HG03521 (cell line): ENCODE measurements at regions not wholly inside any gene's neighbourhood (a gene's known extent, or its start where the extent isn't known, plus 50 kb on each side); places are given as distances from the start of the nearest gene placed in this dataset.
"Not testable (repeated sequence)": the region's sequence is repeated elsewhere in the genome, so short reads cannot be mapped to it uniquely, and the experiment has no call there.

Source experiments
- ATAC-seq: cut with Tn5 transposase; IDR thresholded peaks from one replicate; pipeline ENCODE4 v1.9.1; 2021; ENCODE audit warnings: mild to moderate bottlenecking, moderate library complexity; ENCODE audit not compliant: unreplicated experiment

GRCh38 chr5:99765011-99765410 is 770.2 kb upstream of the FAM174A start:
- no peak for ATAC-seq

DNA sequence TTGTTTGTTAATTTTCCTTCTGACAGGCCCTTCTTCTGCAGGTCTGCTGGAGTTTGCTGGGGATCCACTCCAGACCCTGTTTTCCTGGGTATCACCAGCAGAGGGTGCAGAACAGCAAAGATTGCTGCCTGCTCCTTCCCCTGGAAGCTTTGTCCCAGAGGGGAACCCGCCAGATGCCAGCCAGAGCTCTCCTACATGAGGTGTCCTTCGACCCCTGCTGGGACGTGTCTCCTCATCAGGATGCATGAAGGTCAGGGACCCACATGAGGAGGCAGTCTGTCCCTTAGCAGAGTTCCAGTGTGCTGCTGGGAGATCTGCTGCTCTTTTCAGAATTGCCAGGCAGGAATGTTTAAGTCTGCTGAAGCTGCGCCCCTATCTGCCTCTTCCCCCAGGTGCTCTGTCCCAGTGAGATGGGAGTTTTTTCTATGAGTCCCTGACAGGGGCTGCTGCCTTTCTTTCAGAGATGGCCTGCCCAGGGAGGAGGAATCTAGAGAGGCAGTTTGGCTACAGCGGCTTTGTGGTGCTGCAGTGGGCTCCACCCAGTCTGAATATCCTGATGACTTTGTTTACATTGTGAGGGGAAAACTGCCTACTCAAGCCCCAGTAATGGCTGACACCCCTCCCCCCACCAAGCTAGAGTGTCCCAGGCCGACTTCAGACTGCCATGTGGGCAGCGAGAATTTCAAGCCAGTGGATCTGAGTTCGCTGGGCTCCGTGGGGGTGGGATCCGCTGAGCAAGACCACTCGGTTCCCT is 772.0 kb upstream of the FAM174A start:
- no peak for ATAC-seq

DNA sequence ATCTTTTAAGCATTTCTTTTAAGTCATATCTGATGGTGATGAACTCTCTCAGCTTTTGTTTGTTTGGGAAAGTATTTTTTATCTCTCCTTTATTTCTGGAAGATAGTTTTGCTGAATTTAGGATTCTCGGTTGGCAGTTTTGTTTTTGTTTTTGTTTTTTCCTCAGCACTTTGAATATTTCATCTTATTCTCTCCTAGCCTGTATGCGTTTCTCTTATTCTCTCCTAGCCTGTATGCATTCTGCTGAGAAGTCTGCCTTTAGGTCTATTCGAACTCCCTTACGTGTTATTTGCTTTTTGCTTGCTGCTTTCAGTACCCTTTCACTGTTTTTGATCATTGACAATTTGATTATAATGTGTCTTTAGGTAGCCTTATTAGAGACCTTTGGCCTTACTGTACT is 787.8 kb upstream of the FAM174A start:
- ATAC-seq: no peak

DNA sequence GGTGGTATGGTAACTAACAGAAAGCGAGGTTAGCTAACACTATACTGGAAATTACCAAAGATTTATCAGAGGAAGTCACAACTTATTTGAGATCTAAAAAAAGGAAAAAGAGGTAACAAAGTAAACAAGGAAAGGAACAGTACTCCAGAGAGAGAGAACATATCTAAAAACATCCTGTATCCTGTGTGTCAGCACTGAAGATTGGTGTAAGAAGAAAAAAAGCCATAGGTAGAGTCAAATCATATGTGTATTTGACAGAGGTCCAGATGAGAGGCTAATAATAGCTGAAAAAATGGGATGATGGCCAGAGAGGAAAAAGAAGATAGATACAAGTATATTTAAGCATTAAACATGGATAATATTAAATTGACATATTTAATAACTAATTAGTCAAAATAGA is 802.0 kb upstream of the FAM174A start:
- not testable (repeated sequence) for ATAC-seq

GRCh38 chr5:99730653-99731052 is 801.8 kb upstream of the CHD1 start:
- ATAC-seq: not testable (repeated sequence)

DNA sequence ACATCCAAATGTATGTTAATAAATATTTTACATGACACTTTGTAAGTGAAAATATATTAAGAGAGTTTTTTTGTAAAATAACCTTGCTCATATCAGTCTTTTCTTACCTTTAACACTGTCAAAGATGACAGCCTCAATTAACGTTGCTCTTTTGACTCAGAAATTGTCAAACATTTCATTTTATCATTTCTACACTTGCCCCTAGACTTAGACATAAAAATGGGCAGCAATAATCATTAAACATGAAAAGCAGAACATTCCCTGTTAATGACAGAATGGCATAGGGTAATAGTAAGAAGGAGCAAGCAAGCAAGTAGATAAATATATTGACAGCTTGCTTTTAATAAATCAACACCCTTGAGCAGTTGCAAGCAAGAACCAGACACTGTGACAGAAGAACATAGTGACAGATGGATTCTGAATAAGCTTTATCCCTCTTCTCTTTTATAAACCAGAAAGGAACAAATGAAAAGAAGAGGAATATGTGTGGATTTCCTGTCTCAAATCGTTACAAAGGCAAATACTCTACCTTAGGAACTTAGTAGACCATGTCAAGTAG is 796.0 kb upstream of the CHD1 start:
- no peak for ATAC-seq

DNA sequence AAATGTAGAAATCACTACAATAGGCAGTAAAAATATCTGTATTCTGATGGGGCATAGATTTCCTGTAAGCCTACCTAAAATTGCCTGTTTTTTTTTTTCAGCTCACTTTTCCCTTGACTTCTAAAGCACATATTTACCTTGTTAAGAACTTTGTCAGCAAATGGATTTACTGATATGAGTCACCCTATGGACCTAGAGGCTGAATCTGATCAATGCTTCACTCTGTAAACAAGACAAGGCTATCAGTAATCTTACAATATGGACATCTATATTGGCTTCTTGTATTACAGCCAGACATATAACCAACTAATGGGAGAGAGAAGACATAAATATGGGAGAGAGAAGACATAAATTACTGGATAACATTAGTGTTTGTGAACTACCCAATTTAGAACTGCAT is 792.7 kb upstream of the CHD1 start:
- no peak for ATAC-seq

DNA sequence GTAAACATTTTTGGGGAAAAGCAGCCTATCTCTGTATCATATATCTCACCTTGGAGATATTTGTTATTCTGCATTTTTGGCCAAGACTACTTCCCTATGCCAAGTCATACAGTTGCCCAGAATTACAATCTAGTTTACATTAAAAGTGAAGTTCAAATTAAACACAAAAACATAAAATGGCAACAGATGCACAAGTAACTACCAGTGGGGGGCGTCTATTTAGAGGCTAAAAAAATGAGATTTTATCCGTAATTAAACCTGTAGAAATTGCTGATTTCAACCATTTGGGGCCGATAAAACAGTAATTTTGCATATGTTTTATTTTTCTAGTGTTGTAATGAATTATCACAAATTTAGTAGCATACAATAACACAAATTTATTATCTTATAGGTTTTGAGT is 787.1 kb upstream of the CHD1 start:
- no peak for ATAC-seq

GRCh38 chr5:99706160-99706559 is 777.4 kb upstream of the CHD1 start:
- no peak for ATAC-seq

DNA sequence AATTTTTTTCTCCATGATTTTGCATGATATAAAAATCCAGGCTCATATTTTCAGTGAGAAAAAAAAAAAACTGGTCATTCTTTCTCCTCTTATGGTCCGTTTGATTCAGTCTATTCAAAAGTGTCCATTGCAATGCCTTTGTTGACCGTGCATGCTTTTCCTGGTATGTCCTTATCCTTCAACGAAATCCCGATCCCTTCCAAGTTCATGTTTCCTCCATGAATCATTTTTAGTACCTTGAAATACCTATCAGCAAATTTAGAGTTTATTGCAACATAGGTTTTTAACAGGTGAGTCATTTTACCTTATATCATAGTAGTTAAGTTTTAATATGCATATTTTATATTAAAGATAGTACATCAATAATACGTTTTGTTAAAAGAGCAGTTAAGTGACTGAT is 773.8 kb upstream of the CHD1 start:
- no peak for ATAC-seq

GRCh38 chr5:99694884-99695283 is 766.1 kb upstream of the CHD1 start:
- no peak for ATAC-seq

- no peak for ATAC-seq
Measured at GRCh38 chr5:99686538-99686937, 757.7 kb upstream of the CHD1 start.

DNA sequence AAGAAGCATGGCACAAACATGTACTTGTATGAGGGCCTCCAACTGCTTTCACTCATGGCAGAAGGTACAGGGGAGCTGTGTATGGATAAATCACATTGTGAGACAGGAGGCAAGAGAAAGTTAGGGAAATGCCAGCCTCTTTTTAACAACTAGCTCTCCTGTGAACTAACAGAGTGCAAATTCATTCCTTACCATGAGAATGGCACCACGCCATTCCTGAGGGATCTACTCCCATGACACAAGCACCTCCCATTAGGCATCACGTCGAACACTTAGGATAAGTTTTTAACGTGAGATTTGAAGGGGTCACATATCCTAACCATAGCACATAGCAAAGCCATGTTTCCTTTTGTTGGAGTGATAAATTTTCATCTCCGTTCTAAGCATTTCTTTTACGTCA is 747.2 kb upstream of the CHD1 start:
- ATAC-seq: no peak

- no peak for ATAC-seq
Measured at GRCh38 chr5:99674101-99674500, 745.3 kb upstream of the CHD1 start.

GRCh38 chr5:99664972-99665371 is 736.2 kb upstream of the CHD1 start:
- ATAC-seq: no peak

DNA sequence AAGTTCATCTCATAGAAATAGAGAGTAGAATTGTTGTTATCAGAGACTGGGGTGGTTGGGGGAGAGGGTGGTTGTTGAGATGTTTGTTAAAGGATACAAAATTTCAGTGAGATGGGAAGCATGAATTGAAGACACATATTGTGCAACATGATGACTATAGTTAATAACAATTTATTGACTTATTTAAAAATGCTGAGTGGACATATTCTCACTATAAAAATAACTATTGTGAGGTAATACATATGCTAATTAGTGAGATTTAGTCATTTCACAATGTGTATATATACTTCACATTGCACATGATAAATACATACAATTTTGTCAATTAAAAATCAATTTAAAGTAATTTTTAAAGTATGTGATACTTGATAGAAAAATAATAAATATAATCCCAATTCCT is 722.5 kb upstream of the CHD1 start:
- no peak for ATAC-seq

DNA sequence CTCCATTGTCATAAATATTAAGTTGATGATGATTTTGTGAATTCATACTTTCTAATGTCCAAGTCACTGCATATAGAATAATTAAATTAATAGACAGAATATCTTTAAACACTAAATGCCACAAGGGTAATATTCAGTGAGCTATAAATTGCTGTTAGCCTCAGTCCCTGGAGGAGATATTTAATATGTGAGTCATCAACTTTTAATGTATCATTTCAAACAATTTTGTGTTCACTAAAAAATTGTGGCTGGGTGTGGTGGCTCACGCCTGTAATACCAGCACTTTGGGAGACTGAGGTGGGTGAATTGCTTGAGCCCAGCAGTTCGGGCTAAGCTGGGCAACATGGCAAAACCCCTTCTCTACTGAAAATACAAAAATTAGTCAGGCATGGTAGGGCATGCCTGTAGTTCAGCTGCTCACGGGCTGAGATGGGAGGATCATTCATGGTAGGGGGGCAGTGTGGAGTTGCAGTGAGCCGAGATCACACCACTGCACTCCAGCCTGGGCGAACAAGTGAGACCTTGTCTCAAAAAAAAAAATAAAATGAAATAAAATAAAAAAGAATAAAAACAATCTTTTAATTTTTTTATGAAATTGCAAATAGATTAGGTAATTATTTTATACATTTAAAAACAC is 717.3 kb upstream of the CHD1 start:
- ATAC-seq: no peak

DNA sequence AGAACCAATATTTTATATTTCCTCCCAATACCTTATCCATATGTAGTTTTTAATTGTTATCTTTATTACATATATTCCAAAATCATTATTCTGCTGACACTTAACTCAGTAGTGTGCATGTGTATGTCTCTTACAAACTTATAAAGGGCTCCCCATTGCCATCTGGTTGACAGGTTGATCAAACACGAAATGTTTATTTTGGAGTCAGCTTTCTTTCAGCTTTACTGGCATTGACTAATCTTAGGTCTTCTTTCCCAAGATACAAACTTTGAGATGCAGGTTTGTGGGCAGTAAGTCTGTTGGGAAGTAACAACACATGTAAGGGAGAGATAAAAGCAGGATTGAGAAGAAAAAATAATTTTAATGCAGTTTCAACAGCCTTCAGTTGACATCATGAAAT is 716.0 kb upstream of the CHD1 start:
- ATAC-seq: no peak

GRCh38 chr5:99640646-99641045 is 711.8 kb upstream of the CHD1 start:
- ATAC-seq: no peak

- no peak for ATAC-seq
Measured at GRCh38 chr5:99639905-99640304, 711.1 kb upstream of the CHD1 start.

- ATAC-seq: no peak
Measured at GRCh38 chr5:99636663-99637062, 707.9 kb upstream of the CHD1 start.
